Superior temporal gyrus (tissue), 1 donor: ENCODE measurements at regions not wholly inside any gene's neighbourhood (a gene's known extent, or its start where the extent isn't known, plus 50 kb on each side); places are given as distances from the start of the nearest gene placed in this dataset.

Source experiments
- DNase-seq: peaks from one replicate; pipeline ENCODE4 v3.0.0-alpha.2; 2016; ENCODE audit errors: extremely low spot score

DNA sequence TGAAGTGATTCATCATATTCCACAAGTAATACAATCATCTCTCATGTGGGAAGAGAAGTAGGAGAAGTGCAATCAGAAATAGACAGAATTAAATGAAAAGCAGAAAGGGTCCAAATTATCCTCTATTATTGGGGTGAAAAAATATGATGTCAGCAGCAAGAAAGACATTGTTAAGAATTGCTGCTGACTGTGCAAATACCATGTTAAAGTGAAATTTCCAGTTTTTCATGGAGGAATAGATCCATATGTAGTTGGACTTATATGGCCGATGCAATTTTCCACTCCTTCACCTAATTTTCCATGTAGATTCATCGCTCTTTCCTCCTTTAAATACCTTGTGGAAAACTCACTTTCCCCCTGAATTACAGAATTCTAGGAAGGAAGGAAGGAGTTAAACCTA is 819.8 kb downstream of the GATA3 start:
- DNase-seq = no peak

GRCh38 chr10:8874972-8875371 is 820.5 kb downstream of the GATA3 start:
- no peak for DNase-seq

- DNase-seq = no peak
Measured at GRCh38 chr10:8876171-8876570, 821.7 kb downstream of the GATA3 start.

- DNase-seq = no peak
Measured at GRCh38 chr10:8889538-8889937, 835.0 kb downstream of the GATA3 start.

GRCh38 chr10:8893102-8893501 is 838.6 kb downstream of the GATA3 start:
- no peak for DNase-seq

GRCh38 chr10:8894148-8894547 is 839.7 kb downstream of the GATA3 start:
- DNase-seq = no peak

DNA sequence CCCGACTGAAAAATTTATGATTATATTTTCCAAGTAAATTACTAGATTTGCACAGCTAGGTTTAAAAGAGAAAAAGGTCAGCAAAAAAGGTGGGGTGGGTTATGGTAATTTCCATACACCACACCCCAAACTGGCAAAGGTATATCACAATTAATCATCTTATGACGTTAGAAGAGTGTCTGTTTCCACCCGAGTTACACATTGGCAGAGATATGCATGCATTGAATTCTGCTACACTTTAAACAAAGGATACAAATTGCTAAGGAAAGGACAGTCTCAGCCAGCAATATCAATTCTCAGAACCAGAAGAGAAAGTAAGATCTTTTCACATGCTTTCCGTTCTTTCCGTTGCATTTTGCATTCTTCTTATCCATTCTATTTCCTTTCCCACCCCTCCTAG is 843.3 kb downstream of the GATA3 start:
- no peak for DNase-seq

- DNase-seq = no peak
Measured at GRCh38 chr10:8898745-8899330, 844.4 kb downstream of the GATA3 start.

- no peak for DNase-seq
Measured at GRCh38 chr10:8902926-8903325, 848.4 kb downstream of the GATA3 start.

DNA sequence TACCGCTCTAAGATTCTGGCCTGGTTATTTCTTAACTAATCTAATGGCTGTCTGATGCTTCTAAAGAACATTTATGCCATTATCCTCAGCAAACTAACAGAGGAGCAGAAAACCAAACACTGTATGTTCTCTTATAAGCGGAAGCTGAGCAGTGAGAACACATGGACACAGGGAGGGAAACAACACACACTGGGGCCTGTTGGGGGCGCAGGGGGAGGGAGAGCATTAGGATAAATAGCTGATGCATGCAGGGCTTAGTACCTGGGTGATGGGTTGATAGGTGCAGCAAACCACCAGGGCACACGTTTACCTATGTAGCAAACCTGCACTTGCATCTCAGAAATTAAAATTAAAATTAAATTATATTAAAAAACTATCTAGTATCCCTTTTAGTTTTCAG is 853.5 kb downstream of the GATA3 start:
- DNase-seq = no peak

DNA sequence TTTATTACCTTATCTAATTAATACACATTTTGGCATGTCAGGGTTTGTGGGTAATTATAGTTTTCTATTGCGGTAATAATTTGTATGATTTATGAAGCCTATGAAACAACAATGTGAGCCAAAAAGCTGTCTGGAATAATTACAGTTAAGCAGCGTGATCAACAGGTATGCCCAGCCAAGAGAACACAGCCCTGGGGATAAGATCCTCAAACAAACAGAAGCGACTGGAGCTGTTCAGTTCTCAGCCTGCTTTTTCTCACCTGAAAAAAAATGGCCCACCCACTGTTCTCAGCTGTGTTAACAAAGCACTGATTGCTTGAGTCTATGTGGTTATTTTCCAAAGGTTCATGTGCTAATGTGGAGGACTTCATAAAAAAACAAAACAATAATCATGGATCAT is 855.8 kb downstream of the GATA3 start:
- no peak for DNase-seq

DNA sequence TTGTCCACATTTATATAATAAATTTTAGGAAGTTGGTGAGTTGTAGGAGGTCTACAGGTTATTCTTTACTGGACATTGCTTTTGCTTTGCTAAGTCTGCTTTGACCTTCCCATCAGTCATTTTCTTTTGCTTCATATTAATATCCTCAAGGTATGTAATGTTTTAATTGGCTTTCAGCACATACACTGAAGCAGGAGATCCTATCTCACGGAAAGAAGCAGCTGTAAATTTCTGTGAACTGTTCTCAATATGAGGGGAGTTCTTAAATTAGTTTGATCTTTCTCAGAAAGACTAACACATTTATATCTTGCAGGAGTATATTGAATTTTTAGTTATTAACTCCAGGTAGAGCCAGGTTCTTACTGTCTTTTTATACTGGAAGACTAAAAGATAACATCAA is 856.5 kb downstream of the GATA3 start:
- DNase-seq = no peak

DNA sequence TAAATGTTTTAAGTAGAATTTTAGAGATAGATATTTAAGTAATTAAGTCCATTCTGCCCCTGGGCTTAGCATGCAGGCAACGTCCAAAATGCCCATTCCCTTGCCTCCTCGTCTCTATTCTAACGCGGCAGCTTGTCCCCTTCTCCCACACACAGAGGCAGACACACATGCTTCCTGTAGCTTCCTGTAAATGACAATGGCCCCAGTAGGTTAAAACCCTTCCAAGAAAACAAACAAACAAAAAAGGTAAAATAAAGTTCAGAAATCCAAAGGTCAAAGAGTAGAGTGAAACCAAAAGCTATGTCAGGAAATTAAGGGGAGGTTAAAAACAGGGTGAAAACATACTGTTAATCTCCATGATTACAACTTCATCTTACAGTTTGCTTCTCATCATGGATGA is 857.6 kb downstream of the GATA3 start:
- no peak for DNase-seq

GRCh38 chr10:8913720-8914119 is 859.2 kb downstream of the GATA3 start:
- DNase-seq = no peak

DNA sequence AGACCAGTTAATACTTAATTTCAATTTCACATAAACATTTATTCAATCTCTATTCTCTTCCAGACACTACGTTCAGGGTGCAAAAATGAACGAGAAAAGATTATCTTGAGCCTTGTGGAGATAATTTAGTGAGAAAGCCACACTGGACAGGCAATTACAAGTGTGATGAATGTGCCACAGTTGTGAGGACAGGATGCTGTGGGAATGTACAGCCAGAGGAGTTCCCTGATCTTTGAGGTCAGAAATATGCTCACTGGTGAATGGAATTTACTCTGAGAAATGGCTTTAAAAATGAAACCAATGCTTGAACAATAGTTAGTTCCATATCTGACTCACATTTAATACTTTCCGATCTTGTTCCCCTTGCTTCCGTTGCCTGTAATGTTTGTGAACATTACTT is 864.8 kb downstream of the GATA3 start:
- no peak for DNase-seq

DNA sequence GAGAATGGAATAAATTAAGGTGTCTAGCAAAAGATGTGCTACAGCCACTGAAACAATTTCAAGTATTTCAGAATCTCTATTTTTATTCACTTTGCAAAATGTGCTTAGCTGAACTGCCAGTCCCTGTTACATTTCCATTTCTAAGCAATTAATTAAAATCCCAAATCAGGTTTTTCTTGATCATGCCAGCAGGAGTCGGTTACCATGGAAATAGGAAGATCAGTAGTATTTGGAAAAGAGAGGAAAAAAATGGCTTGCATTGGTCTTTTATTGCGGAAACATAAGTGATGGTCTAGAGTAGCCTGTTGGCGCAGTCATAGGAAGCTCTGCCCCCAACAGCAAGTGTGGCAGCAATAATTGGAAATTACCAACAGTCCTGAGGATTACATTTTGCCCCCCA is 867.1 kb downstream of the GATA3 start:
- no peak for DNase-seq

GRCh38 chr10:8923096-8923495 is 868.6 kb downstream of the GATA3 start:
- DNase-seq = no peak

GRCh38 chr10:8927705-8928104 is 873.2 kb downstream of the GATA3 start:
- DNase-seq = no peak

DNA sequence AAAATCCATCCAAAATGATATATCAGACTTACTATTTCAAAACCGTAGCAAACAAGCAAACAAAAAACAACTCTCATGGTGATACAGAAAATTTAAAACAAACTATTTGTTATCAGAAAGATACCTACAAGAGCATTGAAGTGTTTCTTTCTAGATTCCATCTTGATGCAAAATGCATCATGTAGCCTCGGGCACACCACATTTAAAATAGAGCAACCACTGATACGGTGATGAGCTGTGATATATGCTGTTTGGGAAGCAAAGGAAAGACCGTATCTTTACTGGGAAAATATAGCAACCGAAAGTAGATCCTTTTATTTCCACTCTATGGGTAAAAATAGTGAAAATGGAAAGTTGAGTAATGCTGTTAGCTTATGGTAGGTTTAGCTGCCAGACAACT is 892.0 kb downstream of the GATA3 start:
- no peak for DNase-seq

- no peak for DNase-seq
Measured at GRCh38 chr10:8950978-8951377, 896.5 kb downstream of the GATA3 start.

- DNase-seq = no peak
Measured at GRCh38 chr10:8951440-8952089, 897.1 kb downstream of the GATA3 start.

DNA sequence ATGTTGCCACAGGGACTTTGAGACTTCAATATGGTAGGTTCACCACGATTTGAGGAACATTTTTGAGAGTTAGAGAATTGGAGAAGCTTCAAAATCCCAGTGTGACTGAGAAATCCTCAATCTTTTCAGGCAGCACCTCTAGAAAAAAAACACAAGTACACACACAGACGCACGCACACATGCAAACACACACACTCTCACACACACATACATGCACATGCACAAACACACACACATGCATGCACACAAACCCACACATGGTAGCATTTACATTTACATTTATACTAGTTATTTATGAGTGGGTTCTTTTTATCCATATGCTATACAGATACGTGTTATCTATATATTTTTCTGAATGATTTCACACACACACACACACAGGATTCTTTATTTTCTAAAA is 901.9 kb downstream of the GATA3 start:
- DNase-seq = no peak

DNA sequence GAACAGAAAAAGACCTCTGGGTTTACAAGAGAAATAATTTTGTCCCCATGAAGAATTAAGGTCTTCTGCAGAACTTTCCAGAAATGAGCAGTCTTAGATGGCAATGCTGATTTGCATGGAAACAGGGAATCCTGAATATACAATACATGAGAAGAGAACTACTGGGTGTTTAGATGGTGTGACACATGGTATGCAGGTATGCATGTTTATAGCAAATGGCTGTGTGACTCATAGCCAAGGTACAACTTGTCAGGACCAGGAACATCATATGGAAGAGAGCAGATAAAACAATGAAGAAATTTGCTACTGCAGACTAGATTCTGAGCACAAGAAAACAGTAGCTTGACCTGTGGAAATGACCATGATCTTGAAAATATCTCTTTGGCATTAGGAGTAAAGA is 907.8 kb downstream of the GATA3 start:
- no peak for DNase-seq

GRCh38 chr10:8967061-8967460 is 912.6 kb downstream of the GATA3 start:
- DNase-seq = no peak
